Endodermal cell (in vitro differentiated cells): ENCODE measurements at regions not wholly inside any gene's neighbourhood (a gene's known extent, or its start where the extent isn't known, plus 50 kb on each side); places are given as distances from the start of the nearest gene placed in this dataset.

Experiments used
- DNase-seq: peaks from one replicate; pipeline ENCODE4 v3.0.0-alpha.2; 2017
- H3K27ac ChIP-seq: 2 replicates; pipeline ENCODE4 v1.5.1; 2013; ENCODE audit warnings: mild to moderate bottlenecking, low read depth, low read length, moderate library complexity
- H3K27me3 ChIP-seq: 2 replicates; pipeline ENCODE4 v1.6.1; 2013; ENCODE audit warnings: mild to moderate bottlenecking, low read length, moderate library complexity; ENCODE audit not compliant: insufficient read depth, control insufficient read depth, poor library complexity, severe bottlenecking
- H3K36me3 ChIP-seq: 2 replicates; pipeline ENCODE4 v1.7.0; 2013; ENCODE audit warnings: mild to moderate bottlenecking, low read length, moderate library complexity; ENCODE audit not compliant: control insufficient read depth, insufficient read depth
- H3K4me1 ChIP-seq: one replicate; pipeline ENCODE4 v1.7.0; 2013; ENCODE audit warnings: low read length; ENCODE audit not compliant: control insufficient read depth, insufficient read depth
- H3K4me3 ChIP-seq: 2 replicates; pipeline ENCODE4 v1.5.1; 2013; ENCODE audit warnings: mild to moderate bottlenecking, low read length, moderate library complexity
- H3K9ac ChIP-seq: 2 replicates; pipeline ENCODE4 v1.6.1; 2013; ENCODE audit warnings: mild to moderate bottlenecking, low read length, moderate library complexity; ENCODE audit not compliant: poor library complexity, severe bottlenecking; ENCODE audit errors: extremely low read depth
- H3K9me3 ChIP-seq: 2 replicates; pipeline ENCODE4 v1.6.1; 2013; ENCODE audit warnings: mild to moderate bottlenecking, low read length, moderate library complexity; ENCODE audit not compliant: control insufficient read depth
- H3K27ac Mint-ChIP-seq: 2 replicates; pipeline ENCODE4 v1.8.0; 2020; ENCODE audit warnings: mixed read lengths
- H3K27me3 Mint-ChIP-seq: 2 replicates; pipeline ENCODE4 v1.8.0; 2021; ENCODE audit warnings: mild to moderate bottlenecking, mixed read lengths; ENCODE audit not compliant: insufficient read depth
- H3K36me3 Mint-ChIP-seq: 2 replicates; pipeline ENCODE4 v1.8.0; 2020; ENCODE audit warnings: low read depth, mixed read lengths
- H3K4me1 Mint-ChIP-seq: 2 replicates; pipeline ENCODE4 v1.8.0; 2020; ENCODE audit warnings: mixed read lengths
- H3K4me3 Mint-ChIP-seq: 2 replicates; pipeline ENCODE4 v1.8.0; 2020; ENCODE audit warnings: mild to moderate bottlenecking, moderate library complexity, mixed read lengths
- H3K9me3 Mint-ChIP-seq: 2 replicates; pipeline ENCODE4 v1.8.0; 2020; ENCODE audit warnings: mild to moderate bottlenecking, mixed read lengths
- WGBS, 2 experiments: methylation state at CpG; one replicate each; pipeline versions ENCODE4 v1.1.5 to v1.1.7; 2013; ENCODE audit warnings: missing lambda C conversion rate in 2 of 2, mixed read lengths in 1 of 2; ENCODE audit not compliant: insufficient coverage in 1 of 2, insufficient read length in 1 of 2; 5-methylcytosine and 5-hydroxymethylcytosine counted together
- TF ChIP-seq, protein P1 (sequence below): fragments of 200-600 bp; sonication (generic); conservative IDR thresholded peaks from 2 replicates; pipeline ENCODE4 v1.5.0; 2021; ENCODE audit warnings: antibody characterized with exemption, mild to moderate bottlenecking

DNA sequence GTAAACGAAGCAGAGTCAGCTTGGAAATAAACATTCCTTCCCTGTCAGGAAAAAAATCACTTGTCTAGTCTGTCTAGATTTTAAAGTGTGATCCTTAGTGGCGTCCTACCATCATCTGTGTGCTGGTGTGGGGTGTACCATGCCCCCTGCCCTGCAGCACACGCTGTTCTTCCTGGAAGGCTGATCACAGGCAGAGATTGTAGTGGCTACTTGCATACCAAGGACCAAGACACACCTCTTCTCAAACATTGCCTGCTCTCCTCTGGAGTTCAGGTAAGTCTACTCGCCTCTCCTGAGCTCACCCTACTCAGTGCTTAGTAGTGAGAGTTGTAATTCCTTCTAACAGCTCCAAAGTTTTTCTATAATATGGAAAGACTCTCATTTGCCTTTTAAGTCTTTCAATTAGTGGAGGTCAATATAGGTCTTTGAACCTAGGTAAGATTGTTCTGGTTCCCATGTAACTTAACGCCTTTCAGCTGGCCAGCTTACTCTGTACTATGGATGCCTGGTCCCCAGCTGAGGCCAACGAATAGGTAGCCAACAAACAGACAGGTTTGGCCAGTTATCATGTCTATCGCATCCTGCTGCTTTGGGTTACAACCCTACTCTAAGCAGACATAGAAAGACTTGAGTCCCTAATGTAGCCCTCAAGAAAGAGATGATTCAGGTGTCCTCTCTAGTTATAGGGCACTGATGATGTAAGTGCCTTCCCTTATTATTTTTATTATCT lies 55.4 kb downstream of the XCL1 start:
- Histone ChIP-seq H3K36me3 (no peaks in the 10 kb centered on the region), H3K4me1 (no peaks in the 10 kb centered on the region), H3K27me3 (no peaks in the 10 kb centered on the region), H3K9me3 (no peaks in the 10 kb centered on the region), H3K27ac (no peak overlapping the region), H3K4me3 (no peak overlapping the region), H3K9ac (no peak overlapping the region)
- H3K4me3 Mint-ChIP-seq: no peak overlapping the region
- peak; percentile 62 for DNase-seq
- H3K27ac Mint-ChIP-seq: no peak overlapping the region
- no peaks in the 10 kb centered on the region for H3K36me3 Mint-ChIP-seq
- H3K4me1 Mint-ChIP-seq: peaks cover 6% of the 10 kb centered on the region
- WGBS, 2 experiments: 89 to 100% methylated on average over 2 to 7 of the region's 7 CpGs
- H3K27me3 Mint-ChIP-seq: no peaks in the 10 kb centered on the region
- TF ChIP-seq, protein P1, sequence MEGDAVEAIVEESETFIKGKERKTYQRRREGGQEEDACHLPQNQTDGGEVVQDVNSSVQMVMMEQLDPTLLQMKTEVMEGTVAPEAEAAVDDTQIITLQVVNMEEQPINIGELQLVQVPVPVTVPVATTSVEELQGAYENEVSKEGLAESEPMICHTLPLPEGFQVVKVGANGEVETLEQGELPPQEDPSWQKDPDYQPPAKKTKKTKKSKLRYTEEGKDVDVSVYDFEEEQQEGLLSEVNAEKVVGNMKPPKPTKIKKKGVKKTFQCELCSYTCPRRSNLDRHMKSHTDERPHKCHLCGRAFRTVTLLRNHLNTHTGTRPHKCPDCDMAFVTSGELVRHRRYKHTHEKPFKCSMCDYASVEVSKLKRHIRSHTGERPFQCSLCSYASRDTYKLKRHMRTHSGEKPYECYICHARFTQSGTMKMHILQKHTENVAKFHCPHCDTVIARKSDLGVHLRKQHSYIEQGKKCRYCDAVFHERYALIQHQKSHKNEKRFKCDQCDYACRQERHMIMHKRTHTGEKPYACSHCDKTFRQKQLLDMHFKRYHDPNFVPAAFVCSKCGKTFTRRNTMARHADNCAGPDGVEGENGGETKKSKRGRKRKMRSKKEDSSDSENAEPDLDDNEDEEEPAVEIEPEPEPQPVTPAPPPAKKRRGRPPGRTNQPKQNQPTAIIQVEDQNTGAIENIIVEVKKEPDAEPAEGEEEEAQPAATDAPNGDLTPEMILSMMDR: no peak
- H3K9me3 Mint-ChIP-seq: no peaks in the 10 kb centered on the region

- H3K27me3 Mint-ChIP-seq: no peaks in the 10 kb centered on the region
- peaks cover 6% of the 10 kb centered on the region for H3K4me1 Mint-ChIP-seq
- H3K27ac ChIP-seq: no peak overlapping the region
- H3K36me3 Mint-ChIP-seq: no peaks in the 10 kb centered on the region
- H3K9ac ChIP-seq: no peak overlapping the region
- DNase-seq: no peak
- H3K36me3 ChIP-seq: no peaks in the 10 kb centered on the region
- no peaks in the 10 kb centered on the region for H3K9me3 Mint-ChIP-seq
- H3K27ac Mint-ChIP-seq: no peak overlapping the region
- WGBS, 2 experiments: 95% methylated on average over 2 to 3 of the region's 3 CpGs
- H3K27me3 ChIP-seq: no peaks in the 10 kb centered on the region
- no peak overlapping the region for H3K4me3 ChIP-seq
- no peak overlapping the region for H3K4me3 Mint-ChIP-seq
- TF ChIP-seq, protein P1: no peak
- no peaks in the 10 kb centered on the region for H3K9me3 ChIP-seq
- no peaks in the 10 kb centered on the region for H3K4me1 ChIP-seq
Measured at GRCh38 chr1:168634951-168635532, 58.6 kb downstream of the XCL1 start.

- Mint-ChIP-seq H3K27ac (no peak overlapping the region), H3K9me3 (no peaks in the 10 kb centered on the region)
- 73% methylated on average over 1 of the region's 1 CpG; no CpG with 5 or more reads in 1 of the 2 experiments for WGBS, 2 experiments
Measured at GRCh38 chr1:168636200-168636599, 59.8 kb downstream of the XCL1 start.

More at GRCh38 chr1:168636200-168636599, 59.8 kb downstream of the XCL1 start:
- no peak overlapping the region for H3K9ac ChIP-seq
- no peak overlapping the region for H3K27ac ChIP-seq
- Mint-ChIP-seq H3K27me3 (no peaks in the 10 kb centered on the region), H3K36me3 (no peaks in the 10 kb centered on the region), H3K4me1 (peaks cover 6% of the 10 kb centered on the region), H3K4me3 (no peak overlapping the region)
- H3K36me3 ChIP-seq: no peaks in the 10 kb centered on the region
- H3K9me3 ChIP-seq: no peaks in the 10 kb centered on the region
- no peaks in the 10 kb centered on the region for H3K27me3 ChIP-seq
- TF ChIP-seq, protein P1: peak; percentile 32
- H3K4me1 ChIP-seq: no peaks in the 10 kb centered on the region
- no peak overlapping the region for H3K4me3 ChIP-seq
- no peak for DNase-seq
